GM19395 (cell line): ENCODE measurements at regions not wholly inside any gene's neighbourhood (a gene's known extent, or its start where the extent isn't known, plus 50 kb on each side); places are given as distances from the start of the nearest gene placed in this dataset.
A peak's percentile ranks its signal among the peaks of the same experiment; 100 is the strongest.

Source experiments
- ATAC-seq: cut with Tn5 transposase; IDR thresholded peaks from one replicate; pipeline ENCODE4 v1.9.1; 2021; ENCODE audit warnings: mild to moderate bottlenecking, moderate library complexity; ENCODE audit not compliant: unreplicated experiment

GRCh38 chr11:26204839-26205238, 127.1 kb upstream of the ANO3 start:
- ATAC-seq, result no peak

- peak; percentile 51 for ATAC-seq
Observed at GRCh38 chr11:26219183-26220117, 112.5 kb upstream of the ANO3 start.

GRCh38 chr11:26225646-26226045, 106.3 kb upstream of the ANO3 start:
- ATAC-seq, result no peak

- peak; percentile 89 for ATAC-seq
Observed at GRCh38 chr11:26227301-26227746, 104.6 kb upstream of the ANO3 start.

- ATAC-seq, result no peak
Observed at GRCh38 chr11:26227883-26228502, 103.9 kb upstream of the ANO3 start.

- ATAC-seq, result no peak
Observed at GRCh38 chr11:26228778-26229177, 103.2 kb upstream of the ANO3 start.

GRCh38 chr11:26229257-26229656, 102.7 kb upstream of the ANO3 start:
- no peak for ATAC-seq

- no peak for ATAC-seq
Observed at GRCh38 chr11:26229981-26230380, 101.9 kb upstream of the ANO3 start.

GRCh38 chr11:26231252-26231661, 100.7 kb upstream of the ANO3 start:
- ATAC-seq, result no peak

GRCh38 chr11:26234451-26234850, 97.5 kb upstream of the ANO3 start:
- ATAC-seq, result no peak

GRCh38 chr11:26243426-26243825, 88.5 kb upstream of the ANO3 start:
- no peak for ATAC-seq

- no peak for ATAC-seq
Observed at GRCh38 chr11:26244207-26244606, 87.7 kb upstream of the ANO3 start.

- no peak for ATAC-seq
Observed at GRCh38 chr11:26245046-26245445, 86.9 kb upstream of the ANO3 start.

- no peak for ATAC-seq
Observed at GRCh38 chr11:26247340-26247739, 84.6 kb upstream of the ANO3 start.

GRCh38 chr11:26248661-26249060, 83.3 kb upstream of the ANO3 start:
- ATAC-seq, result no peak

GRCh38 chr11:26254378-26254777, 77.6 kb upstream of the ANO3 start:
- ATAC-seq, result no peak

- no peak for ATAC-seq
Observed at GRCh38 chr11:26263769-26264168, 68.2 kb upstream of the ANO3 start.

GRCh38 chr11:26264266-26264665, 67.7 kb upstream of the ANO3 start:
- no peak for ATAC-seq

- no peak for ATAC-seq
Observed at GRCh38 chr11:26268980-26269660, 62.8 kb upstream of the ANO3 start.

- ATAC-seq, result no peak
Observed at GRCh38 chr11:26271666-26272065, 60.3 kb upstream of the ANO3 start.

GRCh38 chr11:26276798-26277424, 55.0 kb upstream of the ANO3 start:
- peak; percentile 92 for ATAC-seq
